ENCODE measurements at regions not wholly inside any gene's neighbourhood (a gene's known extent, or its start where the extent isn't known, plus 50 kb on each side); places are given as distances from the start of the nearest gene placed in this dataset.

- no peak for TF ChIP-seq POLR2AphosphoS5 (IDR thresholded peaks at IDR 0.05; ENCODE audit: low read depth)
- TF ChIP-seq, protein P1, sequence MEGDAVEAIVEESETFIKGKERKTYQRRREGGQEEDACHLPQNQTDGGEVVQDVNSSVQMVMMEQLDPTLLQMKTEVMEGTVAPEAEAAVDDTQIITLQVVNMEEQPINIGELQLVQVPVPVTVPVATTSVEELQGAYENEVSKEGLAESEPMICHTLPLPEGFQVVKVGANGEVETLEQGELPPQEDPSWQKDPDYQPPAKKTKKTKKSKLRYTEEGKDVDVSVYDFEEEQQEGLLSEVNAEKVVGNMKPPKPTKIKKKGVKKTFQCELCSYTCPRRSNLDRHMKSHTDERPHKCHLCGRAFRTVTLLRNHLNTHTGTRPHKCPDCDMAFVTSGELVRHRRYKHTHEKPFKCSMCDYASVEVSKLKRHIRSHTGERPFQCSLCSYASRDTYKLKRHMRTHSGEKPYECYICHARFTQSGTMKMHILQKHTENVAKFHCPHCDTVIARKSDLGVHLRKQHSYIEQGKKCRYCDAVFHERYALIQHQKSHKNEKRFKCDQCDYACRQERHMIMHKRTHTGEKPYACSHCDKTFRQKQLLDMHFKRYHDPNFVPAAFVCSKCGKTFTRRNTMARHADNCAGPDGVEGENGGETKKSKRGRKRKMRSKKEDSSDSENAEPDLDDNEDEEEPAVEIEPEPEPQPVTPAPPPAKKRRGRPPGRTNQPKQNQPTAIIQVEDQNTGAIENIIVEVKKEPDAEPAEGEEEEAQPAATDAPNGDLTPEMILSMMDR (conservative IDR thresholded peaks at IDR 0.05; ENCODE audit: low read depth in 2 of 2): no peak
- TF ChIP-seq, protein P2, sequence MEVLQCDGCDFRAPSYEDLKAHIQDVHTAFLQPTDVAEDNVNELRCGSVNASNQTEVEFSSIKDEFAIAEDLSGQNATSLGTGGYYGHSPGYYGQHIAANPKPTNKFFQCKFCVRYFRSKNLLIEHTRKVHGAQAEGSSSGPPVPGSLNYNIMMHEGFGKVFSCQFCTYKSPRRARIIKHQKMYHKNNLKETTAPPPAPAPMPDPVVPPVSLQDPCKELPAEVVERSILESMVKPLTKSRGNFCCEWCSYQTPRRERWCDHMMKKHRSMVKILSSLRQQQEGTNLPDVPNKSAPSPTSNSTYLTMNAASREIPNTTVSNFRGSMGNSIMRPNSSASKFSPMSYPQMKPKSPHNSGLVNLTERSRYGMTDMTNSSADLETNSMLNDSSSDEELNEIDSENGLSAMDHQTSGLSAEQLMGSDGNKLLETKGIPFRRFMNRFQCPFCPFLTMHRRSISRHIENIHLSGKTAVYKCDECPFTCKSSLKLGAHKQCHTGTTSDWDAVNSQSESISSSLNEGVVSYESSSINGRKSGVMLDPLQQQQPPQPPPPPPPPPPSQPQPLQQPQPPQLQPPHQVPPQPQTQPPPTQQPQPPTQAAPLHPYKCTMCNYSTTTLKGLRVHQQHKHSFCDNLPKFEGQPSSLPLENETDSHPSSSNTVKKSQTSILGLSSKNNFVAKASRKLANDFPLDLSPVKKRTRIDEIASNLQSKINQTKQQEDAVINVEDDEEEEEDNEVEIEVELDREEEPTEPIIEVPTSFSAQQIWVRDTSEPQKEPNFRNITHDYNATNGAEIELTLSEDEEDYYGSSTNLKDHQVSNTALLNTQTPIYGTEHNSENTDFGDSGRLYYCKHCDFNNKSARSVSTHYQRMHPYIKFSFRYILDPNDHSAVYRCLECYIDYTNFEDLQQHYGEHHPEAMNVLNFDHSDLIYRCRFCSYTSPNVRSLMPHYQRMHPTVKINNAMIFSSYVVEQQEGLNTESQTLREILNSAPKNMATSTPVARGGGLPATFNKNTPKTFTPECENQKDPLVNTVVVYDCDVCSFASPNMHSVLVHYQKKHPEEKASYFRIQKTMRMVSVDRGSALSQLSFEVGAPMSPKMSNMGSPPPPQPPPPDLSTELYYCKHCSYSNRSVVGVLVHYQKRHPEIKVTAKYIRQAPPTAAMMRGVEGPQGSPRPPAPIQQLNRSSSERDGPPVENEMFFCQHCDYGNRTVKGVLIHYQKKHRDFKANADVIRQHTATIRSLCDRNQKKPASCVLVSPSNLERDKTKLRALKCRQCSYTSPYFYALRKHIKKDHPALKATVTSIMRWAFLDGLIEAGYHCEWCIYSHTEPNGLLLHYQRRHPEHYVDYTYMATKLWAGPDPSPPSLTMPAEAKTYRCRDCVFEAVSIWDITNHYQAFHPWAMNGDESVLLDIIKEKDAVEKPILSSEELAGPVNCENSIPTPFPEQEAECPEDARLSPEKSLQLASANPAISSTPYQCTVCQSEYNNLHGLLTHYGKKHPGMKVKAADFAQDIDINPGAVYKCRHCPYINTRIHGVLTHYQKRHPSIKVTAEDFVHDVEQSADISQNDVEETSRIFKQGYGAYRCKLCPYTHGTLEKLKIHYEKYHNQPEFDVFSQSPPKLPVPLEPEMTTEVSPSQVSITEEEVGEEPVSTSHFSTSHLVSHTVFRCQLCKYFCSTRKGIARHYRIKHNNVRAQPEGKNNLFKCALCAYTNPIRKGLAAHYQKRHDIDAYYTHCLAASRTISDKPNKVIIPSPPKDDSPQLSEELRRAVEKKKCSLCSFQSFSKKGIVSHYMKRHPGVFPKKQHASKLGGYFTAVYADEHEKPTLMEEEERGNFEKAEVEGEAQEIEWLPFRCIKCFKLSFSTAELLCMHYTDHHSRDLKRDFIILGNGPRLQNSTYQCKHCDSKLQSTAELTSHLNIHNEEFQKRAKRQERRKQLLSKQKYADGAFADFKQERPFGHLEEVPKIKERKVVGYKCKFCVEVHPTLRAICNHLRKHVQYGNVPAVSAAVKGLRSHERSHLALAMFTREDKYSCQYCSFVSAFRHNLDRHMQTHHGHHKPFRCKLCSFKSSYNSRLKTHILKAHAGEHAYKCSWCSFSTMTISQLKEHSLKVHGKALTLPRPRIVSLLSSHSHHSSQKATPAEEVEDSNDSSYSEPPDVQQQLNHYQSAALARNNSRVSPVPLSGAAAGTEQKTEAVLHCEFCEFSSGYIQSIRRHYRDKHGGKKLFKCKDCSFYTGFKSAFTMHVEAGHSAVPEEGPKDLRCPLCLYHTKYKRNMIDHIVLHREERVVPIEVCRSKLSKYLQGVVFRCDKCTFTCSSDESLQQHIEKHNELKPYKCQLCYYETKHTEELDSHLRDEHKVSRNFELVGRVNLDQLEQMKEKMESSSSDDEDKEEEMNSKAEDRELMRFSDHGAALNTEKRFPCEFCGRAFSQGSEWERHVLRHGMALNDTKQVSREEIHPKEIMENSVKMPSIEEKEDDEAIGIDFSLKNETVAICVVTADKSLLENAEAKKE (CRISPR knock-in tag; IDR thresholded peaks at IDR 0.05): no peak
- TF ChIP-seq REST (IDR thresholded peaks at IDR 0.05; ENCODE audit: unreplicated experiment): no peak
- TF ChIP-seq, protein P3, sequence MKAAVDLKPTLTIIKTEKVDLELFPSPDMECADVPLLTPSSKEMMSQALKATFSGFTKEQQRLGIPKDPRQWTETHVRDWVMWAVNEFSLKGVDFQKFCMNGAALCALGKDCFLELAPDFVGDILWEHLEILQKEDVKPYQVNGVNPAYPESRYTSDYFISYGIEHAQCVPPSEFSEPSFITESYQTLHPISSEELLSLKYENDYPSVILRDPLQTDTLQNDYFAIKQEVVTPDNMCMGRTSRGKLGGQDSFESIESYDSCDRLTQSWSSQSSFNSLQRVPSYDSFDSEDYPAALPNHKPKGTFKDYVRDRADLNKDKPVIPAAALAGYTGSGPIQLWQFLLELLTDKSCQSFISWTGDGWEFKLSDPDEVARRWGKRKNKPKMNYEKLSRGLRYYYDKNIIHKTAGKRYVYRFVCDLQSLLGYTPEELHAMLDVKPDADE (IDR thresholded peaks at IDR 0.05): no peak
- TF ChIP-seq ZNF331 (CRISPR knock-in tag; IDR thresholded peaks at IDR 0.05; ENCODE audit: low read depth): no peak
- TF ChIP-seq CREB1 (CRISPR knock-in tag; IDR thresholded peaks at IDR 0.05; ENCODE audit: low read depth): no peak
- TF ChIP-seq EZH2 (IDR thresholded peaks at IDR 0.05; ENCODE audit: low read depth, unreplicated experiment): no peak
Measured at GRCh38 chr3:107045791-107046190, 331.4 kb upstream of the CCDC54 start.

Measured in GM23338 (cell line).